Limb (tissue), 2 donors: ENCODE measurements at regions not wholly inside any gene's neighbourhood (a gene's known extent, or its start where the extent isn't known, plus 50 kb on each side); places are given as distances from the start of the nearest gene placed in this dataset.
A peak's percentile ranks its signal among the peaks of the same experiment; 100 is the strongest.
"Not testable (repeated sequence)": the region's sequence is repeated elsewhere in the genome, so short reads cannot be mapped to it uniquely, and the experiment has no call there.

Experiments used
- DNase-seq, 2 donors: peaks; one replicate each; pipeline ENCODE4 v3.0.0-alpha.2; 2016; ENCODE audit errors: extremely low spot score in 2 of 2

- DNase-seq = not testable (repeated sequence)
Observed at GRCh38 chr4:169894767-169895166, 131.4 kb downstream of the MFAP3L start.

DNA sequence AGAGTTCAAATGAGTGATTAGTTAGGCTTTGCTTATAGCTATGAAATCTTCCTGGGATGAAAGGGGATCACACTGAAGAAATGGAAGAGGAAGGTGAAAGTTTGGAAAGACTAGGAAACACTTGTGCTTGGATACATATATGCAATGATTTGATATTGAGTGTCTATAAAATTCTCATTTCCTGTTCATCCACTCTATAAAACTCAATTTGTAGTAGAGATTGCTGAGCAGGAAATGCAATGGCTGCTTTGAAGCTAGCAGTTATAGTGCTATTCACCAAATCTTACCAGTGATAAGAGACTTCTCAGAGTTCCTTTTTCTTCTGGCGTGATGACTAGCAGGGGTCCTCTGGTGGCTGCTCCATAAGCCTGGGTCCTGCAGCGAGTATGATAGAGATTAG, 128.1 kb upstream of the HPF1 start:
- DNase-seq = no peak

DNA sequence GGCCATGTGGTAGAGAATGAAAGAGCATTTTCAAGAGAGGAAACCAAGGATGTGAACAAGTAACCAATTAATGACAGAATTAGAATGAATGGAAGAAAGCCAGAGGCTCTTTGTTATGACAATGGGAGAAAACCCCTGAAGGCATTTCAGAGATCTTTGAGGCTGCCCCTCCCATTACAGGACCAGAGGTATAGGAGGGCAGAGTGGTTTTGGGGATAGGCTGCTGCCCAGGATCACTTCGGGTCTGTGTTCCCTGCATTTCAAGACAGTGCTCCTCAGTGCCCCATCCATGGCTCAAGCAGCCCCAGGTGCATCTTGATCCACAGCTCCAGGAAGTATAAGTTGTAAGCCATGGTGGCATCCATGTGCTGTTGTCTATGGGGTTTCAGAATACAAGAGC, 124.0 kb upstream of the HPF1 start:
- no peak for DNase-seq

DNA sequence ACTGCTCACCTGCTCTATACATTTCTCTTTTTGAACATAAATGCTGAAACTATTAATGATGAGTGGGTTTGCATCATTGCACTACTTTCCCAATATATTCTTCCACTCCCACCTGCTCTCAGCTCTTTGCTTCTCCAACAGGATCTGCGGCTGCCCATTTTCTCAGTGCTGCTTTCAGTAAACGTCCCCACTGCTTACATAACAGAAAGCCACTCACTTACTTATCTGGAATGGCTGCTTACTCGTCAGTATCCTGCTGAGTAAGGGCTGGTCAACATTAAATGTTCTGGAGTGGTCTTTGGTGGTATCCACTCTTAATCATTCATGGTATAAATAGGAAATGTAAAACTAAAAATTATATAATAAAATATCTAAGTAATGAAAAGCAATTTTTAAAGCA, 112.8 kb upstream of the HPF1 start:
- no peak for DNase-seq

DNA sequence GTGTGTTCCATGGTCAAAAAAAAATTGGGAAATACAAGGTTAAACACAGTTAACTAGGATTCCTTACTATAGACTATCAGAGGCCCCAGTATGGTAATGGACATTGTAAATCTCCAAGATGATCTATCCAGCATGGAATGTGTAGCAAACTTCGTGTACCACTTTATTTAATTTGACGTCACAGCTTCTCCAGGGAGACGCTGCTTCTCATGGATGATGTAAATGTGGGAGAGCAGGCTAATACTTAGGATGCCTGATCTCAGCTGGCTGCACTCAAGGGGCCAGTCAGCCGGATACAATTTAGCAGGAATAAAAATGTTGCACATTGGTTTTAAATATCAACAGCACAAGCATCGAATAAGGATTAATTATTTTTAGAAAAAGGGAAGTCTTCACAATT, 111.7 kb upstream of the HPF1 start:
- DNase-seq = no peak

- no peak for DNase-seq
Observed at GRCh38 chr4:169861593-169861992, 103.8 kb upstream of the HPF1 start.

DNA sequence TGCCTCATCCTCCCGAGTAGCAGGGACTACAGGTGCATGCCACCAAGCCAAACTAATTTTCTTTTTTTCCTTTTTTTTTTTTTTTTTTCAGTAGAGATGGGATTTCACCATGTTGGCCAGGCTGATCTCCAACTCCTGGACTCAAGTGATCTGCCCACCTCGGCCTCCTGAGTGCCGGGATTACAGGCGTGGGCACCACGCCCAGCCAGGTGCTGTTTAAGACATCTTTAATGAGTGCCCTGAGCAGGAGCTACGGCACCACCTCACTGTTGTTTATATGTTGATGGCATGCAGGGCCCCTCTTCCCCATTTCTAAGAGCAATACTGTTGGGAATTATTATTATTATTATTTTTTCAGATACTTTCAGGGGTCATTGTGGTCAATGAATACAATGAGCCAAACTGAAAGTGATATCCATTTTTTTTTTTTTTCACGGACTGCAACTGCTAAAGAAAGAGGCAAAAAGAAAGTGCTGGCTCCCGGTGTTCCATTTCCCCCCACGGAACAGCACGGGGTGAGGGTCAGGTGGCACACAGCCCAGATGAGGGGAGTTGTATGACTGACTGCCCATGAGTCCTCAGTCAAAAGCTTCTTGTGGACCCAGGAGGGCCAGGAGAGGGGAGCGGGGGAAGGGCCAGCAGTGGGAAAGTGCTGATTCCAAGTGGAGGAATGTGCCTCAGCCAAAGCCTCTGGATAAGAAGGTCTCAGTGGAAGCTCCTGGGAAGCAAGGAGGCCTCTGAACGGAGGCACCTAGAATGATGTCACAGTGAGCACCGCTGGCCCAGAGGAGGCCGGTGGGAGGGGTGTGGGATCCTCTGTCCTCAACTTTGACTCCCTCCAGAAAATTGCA, 101.8 kb upstream of the HPF1 start:
- DNase-seq = no peak

DNA sequence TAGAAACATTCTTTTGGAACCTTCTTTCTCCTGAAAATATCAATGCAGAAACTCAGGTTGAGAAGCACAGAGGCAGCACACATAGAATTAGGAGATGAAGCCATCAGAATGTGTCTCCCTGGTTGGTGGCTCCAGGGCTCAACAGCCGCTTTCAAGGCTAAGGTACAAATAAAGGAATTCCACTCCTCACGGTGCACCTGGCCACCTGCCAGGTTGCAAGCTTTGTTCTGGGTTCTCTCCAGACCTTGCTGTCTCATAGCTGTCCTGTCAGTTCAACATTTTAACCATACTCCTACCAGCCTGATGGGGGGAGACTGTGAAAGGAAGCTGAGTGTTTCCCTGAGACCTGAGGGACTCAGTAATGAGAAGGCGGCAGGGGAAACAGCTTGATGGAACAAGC, 96.3 kb upstream of the HPF1 start:
- no peak for DNase-seq

GRCh38 chr4:169852481-169852880, 94.7 kb upstream of the HPF1 start:
- no peak for DNase-seq

GRCh38 chr4:169851750-169852149, 94.0 kb upstream of the HPF1 start:
- no peak for DNase-seq

- no peak for DNase-seq
Observed at GRCh38 chr4:169849456-169849855, 91.7 kb upstream of the HPF1 start.

DNA sequence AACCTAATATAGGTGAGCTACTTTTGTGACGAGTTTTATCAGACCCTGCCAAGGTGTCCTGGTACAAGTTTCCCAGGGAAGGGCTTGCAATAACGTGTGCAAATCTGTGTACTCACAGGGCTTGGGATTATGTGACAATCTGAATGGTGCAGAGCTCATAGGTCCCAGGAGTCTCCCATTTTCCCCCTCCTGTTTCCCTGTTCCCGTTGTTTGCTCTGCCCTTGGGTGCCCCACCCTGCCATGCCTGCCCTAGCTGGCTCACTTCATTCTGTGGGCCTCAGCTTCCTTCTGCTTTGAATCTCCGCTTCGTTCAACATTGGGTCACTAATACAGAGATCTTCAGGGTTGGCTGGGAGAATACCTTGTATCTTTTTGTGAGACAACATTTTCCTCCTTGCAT, 90.3 kb upstream of the HPF1 start:
- no peak for DNase-seq

DNA sequence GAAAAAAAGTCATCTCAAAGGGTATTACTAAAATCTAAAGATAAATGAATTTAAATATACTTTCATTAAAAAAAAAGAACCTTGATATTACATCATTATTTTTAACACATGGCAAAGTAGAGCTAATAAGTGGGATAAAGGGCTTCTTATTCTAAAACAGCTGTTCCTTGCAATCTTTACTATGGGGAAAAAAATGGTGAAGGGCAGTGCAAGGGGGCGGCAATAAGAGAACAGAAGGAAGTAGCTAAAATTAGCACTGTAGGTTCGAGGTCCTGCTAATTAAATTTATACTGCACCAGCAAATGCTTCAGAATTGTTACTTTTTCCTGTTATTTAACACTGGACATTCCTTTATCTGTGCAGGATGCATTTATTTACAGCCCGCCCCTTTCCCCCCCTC, 89.4 kb upstream of the HPF1 start:
- no peak for DNase-seq

GRCh38 chr4:169846396-169846795, 88.7 kb upstream of the HPF1 start:
- no peak for DNase-seq

GRCh38 chr4:169841776-169842175, 84.0 kb upstream of the HPF1 start:
- no peak for DNase-seq

- DNase-seq = no peak
Observed at GRCh38 chr4:169840554-169840953, 82.8 kb upstream of the HPF1 start.

GRCh38 chr4:169828329-169828728, 70.6 kb upstream of the HPF1 start:
- not testable (repeated sequence) for DNase-seq

DNA sequence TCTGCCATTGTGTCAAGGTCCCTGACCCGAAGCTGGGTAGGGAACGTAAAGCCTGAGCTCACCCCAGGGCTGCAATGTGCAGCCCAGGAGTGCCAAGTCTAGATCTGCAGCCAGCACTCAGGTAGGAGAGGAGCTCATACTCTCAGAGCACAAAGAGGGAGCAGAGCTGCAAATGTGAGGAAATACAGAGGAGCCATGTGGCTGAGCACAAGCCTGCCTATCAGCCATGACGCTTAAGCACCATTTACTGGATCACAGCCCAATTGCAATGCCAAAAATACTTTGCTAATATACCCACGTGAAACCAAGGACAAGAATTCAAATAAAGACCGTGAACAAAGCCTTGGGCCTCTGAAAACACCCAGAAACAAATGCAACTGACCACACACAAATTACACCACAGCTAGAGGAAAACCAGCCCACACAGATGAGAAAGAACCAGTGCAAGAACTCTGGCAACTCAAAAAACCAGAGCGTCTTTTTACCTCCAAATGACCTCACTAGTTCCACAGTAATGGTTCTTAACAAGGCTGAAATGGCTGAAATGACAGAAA, 69.0 kb upstream of the HPF1 start:
- no peak for DNase-seq

GRCh38 chr4:169823685-169824084, 65.9 kb upstream of the HPF1 start:
- DNase-seq = peak; percentile 72 to 73

GRCh38 chr4:169821402-169821801, 63.7 kb upstream of the HPF1 start:
- DNase-seq = no peak

DNA sequence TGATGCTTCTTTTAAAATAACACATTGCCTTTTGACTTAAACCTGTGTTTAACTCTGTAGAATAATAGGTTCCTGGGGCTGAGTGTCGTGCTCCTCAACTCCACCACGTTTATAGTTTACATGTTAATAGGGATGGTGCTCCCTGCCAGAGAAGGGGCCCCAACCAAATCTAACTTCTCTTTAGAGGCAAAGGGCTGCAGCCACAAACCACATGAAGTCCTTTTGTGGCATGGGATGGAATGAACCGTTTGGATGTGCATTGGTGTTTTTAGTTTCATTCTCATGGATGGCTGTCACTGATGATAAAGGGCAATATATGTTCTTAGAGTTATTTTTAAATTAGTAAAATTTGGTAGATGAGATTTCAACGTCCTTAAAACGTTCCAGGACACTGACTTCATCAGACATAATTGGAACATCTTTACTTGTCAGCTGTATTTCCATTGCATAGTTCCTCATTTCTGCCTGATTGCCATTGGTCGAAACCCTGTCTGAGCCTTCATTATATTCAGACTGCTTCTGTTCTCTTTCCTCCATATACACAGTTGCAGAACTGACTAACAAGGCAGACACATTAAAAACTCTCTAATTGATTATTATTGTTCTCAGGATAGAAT, 60.4 kb upstream of the HPF1 start:
- DNase-seq = no peak

DNA sequence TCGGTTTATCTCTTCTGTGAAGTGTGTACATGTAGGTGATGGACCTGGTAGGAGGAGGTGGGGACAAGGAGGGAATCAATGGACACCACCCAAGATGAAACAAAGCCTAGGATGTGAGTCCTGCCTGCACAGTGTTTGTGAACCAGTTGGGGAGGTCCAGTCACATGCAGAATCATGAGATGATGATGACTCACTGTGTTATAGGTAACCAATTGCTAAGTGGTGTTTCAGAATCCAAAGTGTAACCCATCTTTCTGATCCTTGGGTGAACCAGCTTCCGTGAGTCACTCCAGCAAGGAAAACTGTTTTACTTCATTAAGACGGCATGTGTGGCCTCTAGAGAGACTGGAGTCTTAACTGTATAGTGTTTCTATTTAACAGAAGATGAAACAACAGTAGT, 57.9 kb upstream of the HPF1 start:
- DNase-seq = no peak

DNA sequence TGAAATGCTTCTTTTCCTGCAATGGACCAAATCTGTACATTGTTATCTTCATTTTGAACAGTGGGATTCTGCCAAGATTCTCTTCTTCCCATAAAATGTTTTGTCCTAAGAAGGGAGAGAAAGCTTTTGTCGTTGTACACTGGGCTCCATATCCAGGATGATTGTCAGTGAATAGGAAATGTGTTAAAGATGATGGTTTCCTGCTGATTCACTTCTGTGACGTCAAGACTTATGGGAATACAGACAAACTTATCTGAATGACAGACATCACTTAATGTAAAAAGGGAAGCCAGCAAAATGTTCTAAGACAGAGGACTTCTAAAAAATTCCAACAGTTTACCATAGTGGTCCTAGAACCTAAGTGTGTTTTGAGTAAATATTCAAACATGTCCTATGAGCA, 53.7 kb upstream of the HPF1 start:
- DNase-seq = no peak
